ENCODE measurements at regions not wholly inside any gene's neighbourhood (a gene's known extent, or its start where the extent isn't known, plus 50 kb on each side); places are given as distances from the start of the nearest gene placed in this dataset.

GRCh38 chr11:107218123-107219013 lies 200.1 kb upstream of the GUCY1A2 start:
- no peak for DNase-seq

- DNase-seq: no peak
Measured at GRCh38 chr11:107217444-107217843, 199.2 kb upstream of the GUCY1A2 start.

GRCh38 chr11:107215010-107215409 lies 196.7 kb upstream of the GUCY1A2 start:
- DNase-seq: no peak

- no peak for DNase-seq
Measured at GRCh38 chr11:107203656-107204055, 185.4 kb upstream of the GUCY1A2 start.

GRCh38 chr11:107202241-107202640 lies 184.0 kb upstream of the GUCY1A2 start:
- DNase-seq: no peak

GRCh38 chr11:107198490-107199007 lies 180.3 kb upstream of the GUCY1A2 start:
- DNase-seq: peak; percentile 48

GRCh38 chr11:107197932-107198331 lies 179.7 kb upstream of the GUCY1A2 start:
- DNase-seq: no peak

GRCh38 chr11:107196732-107197131 lies 178.5 kb upstream of the GUCY1A2 start:
- no peak for DNase-seq

- no peak for DNase-seq
Measured at GRCh38 chr11:107184986-107185385, 166.7 kb upstream of the GUCY1A2 start.

- peak; percentile 21 for DNase-seq
Measured at GRCh38 chr11:107183953-107184352, 165.7 kb upstream of the GUCY1A2 start.

GRCh38 chr11:107182978-107183377 lies 164.7 kb upstream of the GUCY1A2 start:
- peak; percentile 57 for DNase-seq

GRCh38 chr11:107180236-107180635 lies 162.0 kb upstream of the GUCY1A2 start:
- DNase-seq: no peak

- no peak for DNase-seq
Measured at GRCh38 chr11:107179829-107180228, 161.6 kb upstream of the GUCY1A2 start.

GRCh38 chr11:107177106-107177477 lies 158.8 kb upstream of the GUCY1A2 start:
- DNase-seq: no peak

GRCh38 chr11:107176148-107177105 lies 158.2 kb upstream of the GUCY1A2 start:
- DNase-seq: no peak

- DNase-seq: no peak
Measured at GRCh38 chr11:107174856-107175255, 156.6 kb upstream of the GUCY1A2 start.

- peak; percentile 42 for DNase-seq
Measured at GRCh38 chr11:107172996-107173395, 154.7 kb upstream of the GUCY1A2 start.

GRCh38 chr11:107157809-107158187 lies 139.5 kb upstream of the GUCY1A2 start:
- DNase-seq: peak; percentile 81

- peak; percentile 57 for DNase-seq
Measured at GRCh38 chr11:107157146-107157808, 139.0 kb upstream of the GUCY1A2 start.

GRCh38 chr11:107151579-107151978 lies 133.3 kb upstream of the GUCY1A2 start:
- no peak for DNase-seq

GRCh38 chr11:107151158-107151557 lies 132.9 kb upstream of the GUCY1A2 start:
- no peak for DNase-seq

- no peak for DNase-seq
Measured at GRCh38 chr11:107140983-107141382, 122.7 kb upstream of the GUCY1A2 start.

- DNase-seq: no peak
Measured at GRCh38 chr11:107139396-107139795, 121.1 kb upstream of the GUCY1A2 start.
